Brain microvascular endothelial cell (primary cell): ENCODE measurements at regions not wholly inside any gene's neighbourhood (a gene's known extent, or its start where the extent isn't known, plus 50 kb on each side); places are given as distances from the start of the nearest gene placed in this dataset.

Experiments
- DNase-seq: peaks from one replicate; pipeline ENCODE4 v3.0.0-alpha.2; 2020
- H3K27ac ChIP-seq: fragments of 250-450 bp; sonication (Bioruptor Pico); 2 replicates; pipeline ENCODE4 v1.5.1; 2020; ENCODE audit warnings: mild to moderate bottlenecking, moderate library complexity
- H3K27me3 ChIP-seq: fragments of 250-450 bp; sonication (Bioruptor Pico); replicated peaks from 2 replicates; pipeline ENCODE4 v1.5.1; 2020; ENCODE audit warnings: mild to moderate bottlenecking
- H3K36me3 ChIP-seq: fragments of 250-450 bp; sonication (Bioruptor Pico); replicated peaks from 2 replicates; pipeline ENCODE4 v1.5.1; 2020; ENCODE audit warnings: mild to moderate bottlenecking
- H3K4me3 ChIP-seq: 2 replicates; pipeline ENCODE4 v1.5.1; 2011; ENCODE audit warnings: low read depth, mild to moderate bottlenecking, control low read depth, low read length, moderate library complexity
- in situ Hi-C: cut with HindIII; loops from 2 replicates; pipeline ENCODE4 v1.10.0; 2017; ENCODE audit warnings: low sequenced_read_pairs, low pct_ligation_motif_present
- TF ChIP-seq, protein P1 (sequence below): IDR thresholded peaks from 2 replicates; pipeline ENCODE4 v1.5.1; 2011; ENCODE audit warnings: low read depth, mild to moderate bottlenecking, moderate library complexity, low read length, control low read depth, inconsistent platforms; ENCODE audit errors: missing control alignments

DNA sequence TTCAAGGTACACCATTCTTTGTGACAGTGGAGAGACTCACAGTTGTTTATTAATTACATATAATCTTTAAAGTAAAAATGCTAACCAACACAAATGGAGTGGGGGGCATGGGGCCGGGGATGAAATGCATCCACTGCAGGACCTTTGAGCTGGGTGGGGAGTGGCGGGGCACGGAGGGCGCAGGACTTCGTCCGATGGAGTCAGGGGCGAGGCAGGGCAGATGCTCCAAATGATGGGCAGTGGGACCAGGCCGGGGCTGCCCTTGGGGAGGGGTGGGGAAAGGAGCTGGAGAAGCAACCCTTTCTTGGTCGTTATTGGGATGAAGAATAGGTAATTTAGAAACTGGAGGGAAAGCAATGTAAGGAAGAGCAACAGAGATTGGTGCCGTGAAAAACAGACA, 220.0 kb downstream of the TEX29 start:
- Histone ChIP-seq H3K27ac (no peak overlapping the region), H3K4me3 (no peak overlapping the region), H3K27me3 (no peaks in the 10 kb centered on the region), H3K36me3 (no peaks in the 10 kb centered on the region)
- DNase-seq: no peak
- TF ChIP-seq, protein P1, sequence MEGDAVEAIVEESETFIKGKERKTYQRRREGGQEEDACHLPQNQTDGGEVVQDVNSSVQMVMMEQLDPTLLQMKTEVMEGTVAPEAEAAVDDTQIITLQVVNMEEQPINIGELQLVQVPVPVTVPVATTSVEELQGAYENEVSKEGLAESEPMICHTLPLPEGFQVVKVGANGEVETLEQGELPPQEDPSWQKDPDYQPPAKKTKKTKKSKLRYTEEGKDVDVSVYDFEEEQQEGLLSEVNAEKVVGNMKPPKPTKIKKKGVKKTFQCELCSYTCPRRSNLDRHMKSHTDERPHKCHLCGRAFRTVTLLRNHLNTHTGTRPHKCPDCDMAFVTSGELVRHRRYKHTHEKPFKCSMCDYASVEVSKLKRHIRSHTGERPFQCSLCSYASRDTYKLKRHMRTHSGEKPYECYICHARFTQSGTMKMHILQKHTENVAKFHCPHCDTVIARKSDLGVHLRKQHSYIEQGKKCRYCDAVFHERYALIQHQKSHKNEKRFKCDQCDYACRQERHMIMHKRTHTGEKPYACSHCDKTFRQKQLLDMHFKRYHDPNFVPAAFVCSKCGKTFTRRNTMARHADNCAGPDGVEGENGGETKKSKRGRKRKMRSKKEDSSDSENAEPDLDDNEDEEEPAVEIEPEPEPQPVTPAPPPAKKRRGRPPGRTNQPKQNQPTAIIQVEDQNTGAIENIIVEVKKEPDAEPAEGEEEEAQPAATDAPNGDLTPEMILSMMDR: no peak
- in situ Hi-C loops: no loop called here

DNA sequence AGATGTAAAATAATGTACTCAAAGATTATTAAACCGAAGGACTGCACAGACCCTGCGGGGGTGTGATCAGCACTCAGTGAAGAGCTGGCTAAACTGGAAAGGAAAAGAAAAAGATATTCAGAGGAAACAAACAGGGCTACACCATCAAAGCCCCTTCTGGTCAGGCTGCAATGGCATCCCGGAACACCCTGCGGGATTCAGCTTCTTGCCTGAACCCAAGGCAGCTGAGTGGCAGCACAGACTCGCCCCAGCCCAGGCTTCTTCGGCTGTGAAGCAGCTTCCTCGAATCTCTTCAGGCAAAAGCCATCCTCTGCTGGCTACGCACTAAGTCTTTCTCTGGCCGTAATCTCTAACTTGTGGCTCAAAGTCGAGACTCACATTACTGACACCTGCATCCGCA, 220.9 kb downstream of the TEX29 start:
- in situ Hi-C loops: no loop called here
- no peak for DNase-seq
- Histone ChIP-seq H3K27ac (no peak overlapping the region), H3K36me3 (no peaks in the 10 kb centered on the region), H3K4me3 (no peak overlapping the region), H3K27me3 (no peaks in the 10 kb centered on the region)
- TF ChIP-seq, protein P1: no peak

DNA sequence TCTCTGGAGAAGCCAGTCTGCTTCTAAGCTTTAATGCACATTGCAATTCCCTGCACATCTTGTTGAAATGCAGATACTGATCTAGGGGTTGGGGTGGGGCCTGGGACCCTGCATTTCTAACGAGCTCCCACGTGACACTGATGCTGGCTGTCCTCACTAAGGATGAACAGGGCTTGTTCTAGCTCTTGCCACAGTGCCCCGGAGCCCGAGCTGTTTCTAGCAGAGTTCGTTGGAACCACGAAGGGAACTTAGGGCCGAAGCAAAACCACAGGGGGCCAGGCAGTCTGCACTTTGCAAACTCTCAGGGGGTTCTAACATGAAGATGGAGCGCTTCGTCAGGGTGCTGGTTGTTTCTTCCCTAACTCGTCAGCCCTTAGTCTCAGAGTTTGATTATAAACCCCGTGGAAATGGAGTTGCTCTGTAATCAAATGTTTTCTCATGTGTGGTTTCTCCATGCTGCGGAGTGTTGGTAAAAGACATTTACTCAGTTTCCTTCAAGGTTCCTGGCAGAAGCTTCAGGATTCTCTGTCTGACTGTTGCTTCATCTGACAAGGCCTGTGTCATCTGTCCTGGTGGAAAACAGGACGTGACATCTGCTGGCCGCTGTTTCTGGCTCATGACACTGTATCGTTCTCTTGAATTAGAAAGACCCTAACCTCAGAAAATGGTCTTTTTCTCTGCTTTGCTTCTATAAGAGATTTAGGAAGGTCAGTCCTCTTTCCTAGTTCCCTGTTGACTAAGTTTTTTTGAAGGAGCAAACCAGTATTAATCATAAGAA, 221.5 kb downstream of the TEX29 start:
- Histone ChIP-seq H3K27me3 (no peaks in the 10 kb centered on the region), H3K36me3 (no peaks in the 10 kb centered on the region), H3K4me3 (no peak overlapping the region), H3K27ac (no peak overlapping the region)
- no peak for DNase-seq
- TF ChIP-seq, protein P1: no peak
- in situ Hi-C loops: no loop called here

DNA sequence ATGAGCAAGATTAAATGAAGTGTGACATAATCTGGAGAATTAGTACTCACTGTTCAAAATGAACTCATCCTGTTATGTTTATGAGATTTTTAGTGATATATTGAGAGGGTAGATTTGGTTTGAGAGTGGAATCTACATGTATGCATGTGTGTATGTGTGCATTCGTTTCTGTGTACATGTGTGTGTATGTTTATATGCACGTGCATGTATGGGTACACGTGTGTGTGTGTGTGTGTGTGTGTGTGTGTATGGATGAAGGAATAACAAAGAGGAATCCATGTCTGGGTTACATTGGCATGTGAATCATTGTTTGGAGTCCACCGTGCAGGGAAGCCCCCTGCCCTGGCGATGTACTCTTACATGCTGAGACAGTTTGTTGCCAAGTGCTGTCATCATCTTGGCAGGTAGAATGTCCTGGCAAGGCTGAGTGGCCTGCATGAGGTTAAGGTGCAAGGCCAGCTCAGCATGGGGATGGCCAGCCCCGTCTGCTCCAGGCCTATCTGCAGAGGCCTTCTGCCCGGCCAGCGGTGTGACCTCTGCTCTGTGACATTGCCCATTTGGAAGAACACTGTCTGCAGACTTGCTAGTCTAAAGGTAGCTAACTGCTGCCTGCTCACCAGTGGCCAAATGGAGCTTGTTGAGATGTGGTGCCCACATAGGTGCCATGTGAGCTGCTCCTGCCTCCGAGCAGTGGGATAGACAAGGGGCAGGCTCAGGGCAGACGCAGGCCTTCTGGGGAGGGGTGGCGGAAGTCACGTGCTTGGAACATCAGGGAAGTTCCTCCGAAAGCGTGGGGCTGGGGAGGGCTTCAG, 222.3 kb downstream of the TEX29 start:
- H3K27me3 ChIP-seq: no peaks in the 10 kb centered on the region
- H3K27ac ChIP-seq: no peak overlapping the region
- H3K4me3 ChIP-seq: no peak overlapping the region
- DNase-seq: no peak
- in situ Hi-C loops: no loop called here
- no peaks in the 10 kb centered on the region for H3K36me3 ChIP-seq
- TF ChIP-seq, protein P1: no peak

DNA sequence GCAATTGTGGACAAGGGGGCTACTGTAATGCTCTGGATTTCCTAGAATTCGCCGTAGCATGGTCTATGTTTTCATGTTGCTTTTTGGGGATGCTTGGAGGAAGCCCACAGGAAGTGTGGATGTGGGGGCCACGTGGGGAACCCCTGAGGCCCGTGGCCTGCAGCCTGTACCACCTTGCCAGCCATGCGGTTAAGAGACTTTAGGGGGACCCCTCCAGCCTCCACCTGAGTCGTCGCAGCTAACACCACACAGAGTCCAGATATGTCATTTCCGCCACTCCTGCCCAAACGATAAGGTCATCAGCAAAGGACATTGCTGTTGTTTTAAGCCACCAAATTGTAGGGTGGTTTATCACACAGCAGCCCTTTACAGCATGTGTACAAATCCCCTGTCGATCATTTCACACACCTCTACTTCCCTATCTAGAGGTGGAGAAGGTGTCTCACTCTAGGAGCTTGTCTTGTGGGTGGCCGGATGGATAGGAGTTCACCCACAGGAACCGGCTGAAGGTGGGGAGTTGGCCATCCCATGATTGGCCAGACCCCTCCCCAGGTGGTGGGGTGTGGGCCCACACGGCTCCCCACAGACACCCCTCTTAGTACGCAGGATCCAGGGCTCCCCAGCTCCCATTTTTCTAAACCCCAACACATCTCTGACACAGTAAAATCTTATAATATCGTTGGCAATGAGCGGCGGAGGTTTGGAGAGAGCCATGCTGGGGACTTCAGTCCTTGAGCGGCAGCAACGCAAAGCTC, 226.7 kb downstream of the TEX29 start:
- Histone ChIP-seq H3K36me3 (no peaks in the 10 kb centered on the region), H3K27ac (no peak overlapping the region), H3K4me3 (no peak overlapping the region), H3K27me3 (no peaks in the 10 kb centered on the region)
- no peak for DNase-seq
- in situ Hi-C loops: no loop called here
- TF ChIP-seq, protein P1: no peak
